GM13976 (cell line): ENCODE measurements at regions not wholly inside any gene's neighbourhood (a gene's known extent, or its start where the extent isn't known, plus 50 kb on each side); places are given as distances from the start of the nearest gene placed in this dataset.

Source experiments
- DNase-seq: peaks from one replicate; pipeline ENCODE4 v3.0.0; 2012; ENCODE audit warnings: low spot score
- CTCF ChIP-seq: IDR thresholded peaks from 2 replicates; pipeline ENCODE4 v1.5.1; 2012; ENCODE audit warnings: borderline replicate concordance, mild to moderate bottlenecking; ENCODE audit not compliant: insufficient read depth; ENCODE audit errors: extremely low read depth, missing control alignments, control extremely low read depth
- in situ Hi-C: fragments of 300-500 bp; cut with MboI; formaldehyde crosslinking; loops from one replicate; pipeline ENCODE4 v1.12.0; 2022; ENCODE audit warnings: low sequenced_read_pairs, mixed read lengths, inconsistent platforms; ENCODE audit not compliant: unreplicated experiment

GRCh38 chr14:85824526-85824925 lies 294.6 kb downstream of the FLRT2 start:
- DNase-seq = no peak
- in situ Hi-C loops = no loop called here
- TF ChIP-seq CTCF = no peak

- no peak for DNase-seq
- no peak for TF ChIP-seq CTCF
- in situ Hi-C loops = no loop called here
Observed at GRCh38 chr14:85822236-85822635, 292.3 kb downstream of the FLRT2 start.

GRCh38 chr14:85817430-85817829 lies 287.5 kb downstream of the FLRT2 start:
- TF ChIP-seq CTCF = no peak
- in situ Hi-C loops = no loop called here

GRCh38 chr14:85813040-85813439 lies 283.1 kb downstream of the FLRT2 start:
- DNase-seq = no peak
- TF ChIP-seq CTCF = no peak
- in situ Hi-C loops = no loop called here

More at GRCh38 chr14:85817430-85817829, 287.5 kb downstream of the FLRT2 start:
- DNase-seq = no peak

GRCh38 chr14:85811340-85811739 lies 281.4 kb downstream of the FLRT2 start:
- no peak for TF ChIP-seq CTCF
- DNase-seq = no peak
- in situ Hi-C loops = no loop called here

GRCh38 chr14:85799668-85800067 lies 269.7 kb downstream of the FLRT2 start:
- in situ Hi-C loops = no loop called here
- TF ChIP-seq CTCF = no peak
- no peak for DNase-seq

- no peak for DNase-seq
- in situ Hi-C loops = no loop called here
- no peak for TF ChIP-seq CTCF
Observed at GRCh38 chr14:85798856-85799255, 268.9 kb downstream of the FLRT2 start.
